Upper lobe of right lung (tissue), 1 donor: ENCODE measurements at regions not wholly inside any gene's neighbourhood (a gene's known extent, or its start where the extent isn't known, plus 50 kb on each side); places are given as distances from the start of the nearest gene placed in this dataset.
A peak's percentile ranks its signal among the peaks of the same experiment; 100 is the strongest.

Source experiments
- ATAC-seq: fragments of 200-7000 bp; cut with Tn5 transposase; one replicate; pipeline ENCODE4 v1.9.1; 2020; ENCODE audit warnings: mild to moderate bottlenecking, moderate library complexity
- DNase-seq: peaks from one replicate; pipeline ENCODE4 v3.0.0-alpha.2; 2020
- H3K27ac ChIP-seq: fragments of 200-600 bp; one replicate; pipeline ENCODE4 v1.8.0; 2022
- H3K27me3 ChIP-seq: fragments of 200-600 bp; one replicate; pipeline ENCODE4 v1.8.0; 2022; ENCODE audit warnings: mild to moderate bottlenecking
- H3K36me3 ChIP-seq: fragments of 200-600 bp; one replicate; pipeline ENCODE4 v1.8.0; 2022
- H3K4me1 ChIP-seq: fragments of 200-600 bp; one replicate; pipeline ENCODE4 v1.8.0; 2022
- H3K4me3 ChIP-seq: fragments of 200-600 bp; one replicate; pipeline ENCODE4 v1.8.0; 2022; ENCODE audit warnings: mild to moderate bottlenecking
- H3K9me3 ChIP-seq: fragments of 200-600 bp; one replicate; pipeline ENCODE4 v1.8.0; 2022
- CTCF ChIP-seq: fragments of 200-600 bp; IDR thresholded peaks from one replicate; pipeline ENCODE4 v1.8.0; 2022; ENCODE audit warnings: antibody characterized with exemption
- intact Hi-C: fragments of 100-400 bp; cut with DNase I; formaldehyde crosslinking; loops from one replicate; pipeline ENCODE4 v1.11.0; 2022
- donor health status: DM: no; HTN: yes; CAD: no; lungs with severe emphysema.

- intact Hi-C loops = no loop called here
- H3K36me3 ChIP-seq = no peaks in the 10 kb centered on the region
- ATAC-seq = peak; percentile 32
- no peak overlapping the region for H3K4me3 ChIP-seq
- H3K27ac ChIP-seq = no peak overlapping the region
- no peak for TF ChIP-seq CTCF
- H3K9me3 ChIP-seq = no peaks in the 10 kb centered on the region
- H3K27me3 ChIP-seq = no peaks in the 10 kb centered on the region
- no peak for DNase-seq
- H3K4me1 ChIP-seq = peaks cover 3% of the 10 kb centered on the region
Observed at GRCh38 chr6:21970569-21971300, 326.1 kb downstream of the PRL start.

GRCh38 chr6:21971541-21971940 is 325.3 kb downstream of the PRL start:
- Histone ChIP-seq H3K4me3 (no peak overlapping the region), H3K9me3 (no peaks in the 10 kb centered on the region), H3K36me3 (no peaks in the 10 kb centered on the region), H3K27ac (no peak overlapping the region), H3K27me3 (no peaks in the 10 kb centered on the region), H3K4me1 (peaks cover 3% of the 10 kb centered on the region)
- intact Hi-C loops = no loop called here
- TF ChIP-seq CTCF = no peak
- DNase-seq (no peak), ATAC-seq (no peak)

GRCh38 chr6:21972516-21972915 is 324.3 kb downstream of the PRL start:
- ATAC-seq = no peak
- peaks cover 3% of the 10 kb centered on the region for H3K4me1 ChIP-seq
- TF ChIP-seq CTCF = no peak
- no peak overlapping the region for H3K4me3 ChIP-seq
- H3K27me3 ChIP-seq = no peaks in the 10 kb centered on the region
- intact Hi-C loops = no loop called here
- H3K9me3 ChIP-seq = no peaks in the 10 kb centered on the region
- H3K27ac ChIP-seq = no peak overlapping the region
- H3K36me3 ChIP-seq = no peaks in the 10 kb centered on the region
- no peak for DNase-seq

GRCh38 chr6:21977346-21977745 is 319.5 kb downstream of the PRL start:
- Histone ChIP-seq H3K4me1 (no peaks in the 10 kb centered on the region), H3K36me3 (no peaks in the 10 kb centered on the region), H3K4me3 (no peak overlapping the region), H3K27ac (no peak overlapping the region), H3K27me3 (no peaks in the 10 kb centered on the region), H3K9me3 (no peaks in the 10 kb centered on the region)
- ATAC-seq = no peak
- intact Hi-C loops = no loop called here
- no peak for DNase-seq
- TF ChIP-seq CTCF = no peak

- H3K36me3 ChIP-seq = no peaks in the 10 kb centered on the region
- no peaks in the 10 kb centered on the region for H3K27me3 ChIP-seq
- intact Hi-C loops = no loop called here
- DNase-seq = no peak
- H3K4me3 ChIP-seq = no peak overlapping the region
- no peaks in the 10 kb centered on the region for H3K9me3 ChIP-seq
- TF ChIP-seq CTCF = no peak
- H3K4me1 ChIP-seq = no peaks in the 10 kb centered on the region
- no peak for ATAC-seq
- no peak overlapping the region for H3K27ac ChIP-seq
Observed at GRCh38 chr6:21981235-21981833, 315.5 kb downstream of the PRL start.
